ENCODE measurements at regions not wholly inside any gene's neighbourhood (a gene's known extent, or its start where the extent isn't known, plus 50 kb on each side); places are given as distances from the start of the nearest gene placed in this dataset.

DNA sequence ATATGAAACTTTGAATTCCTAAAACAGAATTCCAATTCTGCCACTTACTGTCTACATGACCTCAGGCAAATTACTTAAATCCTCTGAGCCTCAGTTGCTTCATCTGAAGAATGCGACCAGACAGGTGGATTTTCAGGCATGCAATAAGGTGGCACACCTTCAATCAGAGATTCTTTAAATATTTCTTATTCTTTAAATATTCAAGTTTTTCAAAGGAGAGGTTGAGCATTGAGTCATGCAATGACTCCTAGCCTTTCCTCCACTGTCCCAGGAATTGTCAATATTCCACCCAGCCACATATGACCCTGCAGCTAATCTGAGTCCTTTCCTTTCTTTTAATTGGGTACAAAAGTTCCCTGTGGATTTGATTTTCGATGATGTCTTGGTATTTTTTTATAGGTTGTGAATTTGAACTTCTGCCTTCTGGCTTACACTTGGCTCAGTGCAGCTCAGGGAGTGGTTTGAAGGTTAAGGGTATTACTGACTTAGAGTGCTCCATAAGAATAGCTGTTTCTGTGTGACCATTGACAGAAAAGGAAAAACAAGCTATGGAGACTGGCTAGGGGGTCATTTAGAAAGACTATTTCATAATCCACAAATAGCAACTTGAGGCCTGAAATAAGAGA is 52.2 kb upstream of the PRDX6 start:
- no peaks in the 10 kb centered on the region for H3K9me3 ChIP-seq
- H3K4me3 ChIP-seq: no peak overlapping the region
- H3K4me1 ChIP-seq: no peaks in the 10 kb centered on the region
- H3K27ac ChIP-seq: no peak overlapping the region
- no peaks in the 10 kb centered on the region for H3K36me3 ChIP-seq
- intact Hi-C loops (cut with DNase I; ENCODE audit: low total_unique reads): loop anchor here (10.0 kb wide), 1 partner anchor 680 kb away; no protein-coding TSS in a partner anchor
- TF ChIP-seq POLR2A (IDR thresholded peaks at IDR 0.05): no peak
- TF ChIP-seq POLR2AphosphoS5 (IDR thresholded peaks at IDR 0.05): no peak
- TF ChIP-seq CTCF (IDR thresholded peaks at IDR 0.05): no peak
- DNase-seq (ENCODE audit: low spot score in 2 of 2): no peak
- H3K27me3 ChIP-seq: no peaks in the 10 kb centered on the region

DNA sequence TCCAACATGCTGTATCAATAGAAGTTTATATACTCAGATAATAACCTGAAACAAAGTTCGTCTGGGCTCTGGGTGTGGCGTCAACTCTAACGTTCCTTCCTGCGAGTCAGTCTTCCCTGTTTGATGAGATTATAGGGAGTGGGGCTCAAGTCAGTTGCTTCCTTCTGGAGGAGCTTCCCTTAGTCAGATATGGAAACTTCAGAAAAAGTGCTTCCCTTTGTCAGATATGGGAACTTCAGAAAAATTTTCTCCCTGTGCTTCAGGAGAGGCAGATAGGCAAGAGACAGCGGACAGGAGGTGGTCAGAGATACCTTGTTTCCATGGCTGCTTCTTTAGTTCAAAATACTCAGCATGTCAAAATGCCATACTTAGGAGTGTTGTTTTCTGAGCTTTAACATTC is 51.1 kb upstream of the PRDX6 start:
- intact Hi-C loops (cut with DNase I; ENCODE audit: low total_unique reads): loop anchor here (10.0 kb wide), 1 partner anchor 681 kb away; no protein-coding TSS in a partner anchor
- H3K4me1 ChIP-seq: no peaks in the 10 kb centered on the region
- H3K4me3 ChIP-seq: no peak overlapping the region
- H3K36me3 ChIP-seq: no peaks in the 10 kb centered on the region
- no peaks in the 10 kb centered on the region for H3K27me3 ChIP-seq
- DNase-seq (ENCODE audit: low spot score in 2 of 2): no peak
- no peak overlapping the region for H3K27ac ChIP-seq
- H3K9me3 ChIP-seq: no peaks in the 10 kb centered on the region
- TF ChIP-seq CTCF (IDR thresholded peaks at IDR 0.05): no peak
- no peak for TF ChIP-seq POLR2A (IDR thresholded peaks at IDR 0.05)
- no peak for TF ChIP-seq POLR2AphosphoS5 (IDR thresholded peaks at IDR 0.05)

DNA sequence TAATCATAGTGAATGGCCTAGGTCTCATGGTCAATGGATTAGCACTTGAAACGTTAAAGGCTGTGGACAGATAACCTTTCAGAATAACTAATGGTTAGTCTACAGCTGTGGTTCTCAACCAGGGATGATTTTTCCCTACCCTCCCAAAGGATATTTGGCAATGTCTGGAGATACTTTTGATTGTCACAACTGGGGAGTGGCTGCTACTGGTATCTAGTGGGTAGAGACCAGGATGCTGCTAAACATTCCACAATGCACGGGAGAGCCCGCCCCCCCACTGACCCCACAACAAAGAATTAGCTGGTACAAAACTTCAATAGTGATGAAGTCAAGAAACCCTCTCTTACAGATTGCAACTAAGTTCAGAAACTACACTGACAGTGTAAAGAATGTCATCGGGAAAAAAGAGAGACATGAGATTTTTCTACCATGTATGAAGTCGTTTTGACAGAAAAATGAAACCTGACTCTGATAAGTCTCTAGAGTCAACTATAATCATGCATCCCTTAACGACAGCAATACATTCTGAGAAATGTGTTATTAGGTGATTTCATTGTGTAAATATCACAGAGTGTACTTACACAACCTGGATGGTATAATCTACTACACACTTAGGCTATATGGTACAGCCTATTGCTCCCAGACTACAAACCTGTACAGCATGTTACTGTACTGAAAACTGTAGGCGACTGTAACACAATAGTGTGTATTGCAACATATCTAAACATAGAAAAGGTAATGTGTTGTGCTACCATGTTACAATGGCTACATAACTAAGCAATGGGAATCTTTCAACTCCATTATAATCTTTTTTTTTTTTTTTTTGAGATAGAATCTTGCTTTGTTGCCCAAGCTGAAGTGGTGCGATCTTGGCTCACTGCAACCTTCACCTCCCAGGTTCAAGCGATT is 49.7 kb upstream of the PRDX6 start:
- no peak overlapping the region for H3K4me3 ChIP-seq
- TF ChIP-seq POLR2A (IDR thresholded peaks at IDR 0.05): no peak
- TF ChIP-seq CTCF (IDR thresholded peaks at IDR 0.05): no peak
- TF ChIP-seq POLR2AphosphoS5 (IDR thresholded peaks at IDR 0.05): no peak
- H3K9me3 ChIP-seq: no peaks in the 10 kb centered on the region
- no peaks in the 10 kb centered on the region for H3K4me1 ChIP-seq
- DNase-seq (ENCODE audit: low spot score in 2 of 2): no peak
- intact Hi-C loops (cut with DNase I; ENCODE audit: low total_unique reads): loop anchor here (10.0 kb wide), 1 partner anchor 683 kb away; no protein-coding TSS in a partner anchor
- H3K27ac ChIP-seq: no peak overlapping the region
- no peaks in the 10 kb centered on the region for H3K36me3 ChIP-seq
- no peaks in the 10 kb centered on the region for H3K27me3 ChIP-seq
